ENCODE measurements at regions not wholly inside any gene's neighbourhood (a gene's known extent, or its start where the extent isn't known, plus 50 kb on each side); places are given as distances from the start of the nearest gene placed in this dataset.
"Not testable (repeated sequence)": the region's sequence is repeated elsewhere in the genome, so short reads cannot be mapped to it uniquely, and the experiment has no call there.

DNA sequence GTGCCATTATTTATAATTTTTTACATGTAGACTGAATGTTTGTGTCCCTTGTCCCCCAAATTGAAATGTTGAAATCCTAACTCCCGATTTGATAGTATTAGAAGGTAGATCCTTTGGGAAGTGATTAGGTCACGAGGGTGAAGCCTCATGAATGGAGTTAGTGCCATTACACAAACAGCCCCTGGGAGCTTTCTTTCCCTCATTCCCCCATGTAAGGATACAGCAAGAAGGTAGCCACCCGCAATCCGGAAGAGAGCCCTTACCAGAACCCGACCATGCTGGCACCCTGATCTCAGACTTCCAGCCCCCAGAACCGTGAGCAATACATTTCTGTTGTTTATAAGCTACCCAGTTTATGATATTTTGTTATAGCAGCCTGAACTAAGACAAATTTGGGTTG, 143.2 kb downstream of the NPIPB5 start:
- H3K4me3 ChIP-seq (ENCODE audit: low read depth, low read length, poor library complexity, severe bottlenecking): no peak overlapping the region
- no peak overlapping the region for H3K27ac ChIP-seq (ENCODE audit: low read depth, low read length, poor library complexity, severe bottlenecking)
- CTCF ChIA-PET (ENCODE audit: unreplicated experiment): no interaction called here
- intact Hi-C loops (cut with micrococcal nuclease; ENCODE audit: unreplicated experiment): no loop called here
- POLR2A ChIA-PET: interaction anchor here (0.7 kb wide), 1 partner anchor 955 kb away, joined by 5 read pairs; no protein-coding TSS in a partner anchor
- H3K9me3 ChIP-seq (ENCODE audit: low read length): no peaks in the 10 kb centered on the region
- no peak overlapping the region for H3K4me2 ChIP-seq (ENCODE audit: low read length)
- H3K79me2 ChIP-seq (ENCODE audit: insufficient read depth, low read depth, low read length): no peaks in the 10 kb centered on the region
- no peaks in the 10 kb centered on the region for H3K36me3 ChIP-seq (ENCODE audit: insufficient read depth, low read length)
- no TSS peak for BruUV-seq (replicated peaks)
- H3K9me2 ChIP-seq (ENCODE audit: insufficient read depth, low read length): no peaks in the 10 kb centered on the region
- TF ChIP-seq, protein P1, sequence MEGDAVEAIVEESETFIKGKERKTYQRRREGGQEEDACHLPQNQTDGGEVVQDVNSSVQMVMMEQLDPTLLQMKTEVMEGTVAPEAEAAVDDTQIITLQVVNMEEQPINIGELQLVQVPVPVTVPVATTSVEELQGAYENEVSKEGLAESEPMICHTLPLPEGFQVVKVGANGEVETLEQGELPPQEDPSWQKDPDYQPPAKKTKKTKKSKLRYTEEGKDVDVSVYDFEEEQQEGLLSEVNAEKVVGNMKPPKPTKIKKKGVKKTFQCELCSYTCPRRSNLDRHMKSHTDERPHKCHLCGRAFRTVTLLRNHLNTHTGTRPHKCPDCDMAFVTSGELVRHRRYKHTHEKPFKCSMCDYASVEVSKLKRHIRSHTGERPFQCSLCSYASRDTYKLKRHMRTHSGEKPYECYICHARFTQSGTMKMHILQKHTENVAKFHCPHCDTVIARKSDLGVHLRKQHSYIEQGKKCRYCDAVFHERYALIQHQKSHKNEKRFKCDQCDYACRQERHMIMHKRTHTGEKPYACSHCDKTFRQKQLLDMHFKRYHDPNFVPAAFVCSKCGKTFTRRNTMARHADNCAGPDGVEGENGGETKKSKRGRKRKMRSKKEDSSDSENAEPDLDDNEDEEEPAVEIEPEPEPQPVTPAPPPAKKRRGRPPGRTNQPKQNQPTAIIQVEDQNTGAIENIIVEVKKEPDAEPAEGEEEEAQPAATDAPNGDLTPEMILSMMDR (conservative IDR thresholded peaks at IDR 0.05; ENCODE audit: low read length): no peak
- no peak for TF ChIP-seq EZH2phosphoT487 (IDR thresholded peaks at IDR 0.05; ENCODE audit: borderline replicate concordance, low read depth, low read length)
- DNase-seq (ENCODE audit: low spot score): no peak
- no peak overlapping the region for H2AFZ ChIP-seq (ENCODE audit: low read length)
- H3K4me1 ChIP-seq (ENCODE audit: insufficient read depth, low read length, poor library complexity, severe bottlenecking): no peaks in the 10 kb centered on the region
- H4K20me1 ChIP-seq (ENCODE audit: insufficient read depth, low read length): no peaks in the 10 kb centered on the region

DNA sequence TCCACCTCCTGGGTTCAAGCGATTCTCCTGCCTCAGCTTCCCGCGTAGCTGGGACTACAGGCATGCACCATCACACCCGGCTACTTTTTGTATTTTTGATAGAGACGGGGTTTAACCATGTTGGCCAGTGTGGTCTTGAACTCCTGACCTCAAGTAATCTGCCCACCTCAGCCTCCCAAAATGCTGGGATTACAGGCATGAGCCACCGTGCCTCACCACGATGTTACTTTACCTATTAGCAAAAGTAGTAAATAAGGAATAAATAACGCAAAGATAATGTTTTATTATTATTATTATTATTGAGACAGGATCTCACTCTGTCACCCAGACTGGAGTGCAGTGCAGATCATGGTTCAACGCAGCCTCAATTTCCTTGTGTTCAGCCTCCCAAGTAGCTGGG, 145.9 kb downstream of the NPIPB5 start:
- H3K4me2 ChIP-seq (ENCODE audit: low read length); H3K9me3 ChIP-seq (ENCODE audit: low read length); H4K20me1 ChIP-seq (ENCODE audit: insufficient read depth, low read length); POLR2A ChIA-PET; CTCF ChIA-PET (ENCODE audit: unreplicated experiment); H3K4me1 ChIP-seq (ENCODE audit: insufficient read depth, low read length, poor library complexity, severe bottlenecking); intact Hi-C loops (cut with micrococcal nuclease; ENCODE audit: unreplicated experiment); H3K79me2 ChIP-seq (ENCODE audit: insufficient read depth, low read depth, low read length); DNase-seq (ENCODE audit: low spot score); H3K36me3 ChIP-seq (ENCODE audit: insufficient read depth, low read length); H3K27ac ChIP-seq (ENCODE audit: low read depth, low read length, poor library complexity, severe bottlenecking); H3K4me3 ChIP-seq (ENCODE audit: low read depth, low read length, poor library complexity, severe bottlenecking); H3K9me2 ChIP-seq (ENCODE audit: insufficient read depth, low read length); H2AFZ ChIP-seq (ENCODE audit: low read length); BruUV-seq (replicated peaks): not testable (repeated sequence)

DNA sequence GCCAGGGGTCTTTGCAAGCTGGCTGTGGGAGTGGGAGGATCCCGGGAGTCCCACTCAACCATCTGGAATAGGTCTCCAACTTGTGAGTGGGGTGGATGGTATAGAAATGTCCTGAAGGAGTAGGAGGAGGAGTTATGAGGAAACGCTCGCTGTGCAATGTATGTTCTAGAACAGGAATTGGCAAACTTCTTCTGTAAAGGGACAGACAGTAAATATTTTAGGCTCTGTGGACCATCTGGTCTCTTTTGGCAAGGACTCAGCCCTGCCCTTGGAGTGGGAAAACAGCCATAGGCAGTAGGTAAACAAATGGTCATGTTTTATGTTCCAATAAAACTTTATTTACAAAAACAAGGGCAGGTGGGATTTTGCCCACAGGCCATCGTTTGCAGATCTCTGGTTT, 149.2 kb downstream of the NPIPB5 start:
- no peaks in the 10 kb centered on the region for H3K36me3 ChIP-seq (ENCODE audit: insufficient read depth, low read length)
- H3K79me2 ChIP-seq (ENCODE audit: insufficient read depth, low read depth, low read length): no peaks in the 10 kb centered on the region
- intact Hi-C loops (cut with micrococcal nuclease; ENCODE audit: unreplicated experiment): no loop called here
- H3K27ac ChIP-seq (ENCODE audit: low read depth, low read length, poor library complexity, severe bottlenecking): no peak overlapping the region
- no peaks in the 10 kb centered on the region for H4K20me1 ChIP-seq (ENCODE audit: insufficient read depth, low read length)
- H2AFZ ChIP-seq (ENCODE audit: low read length): no peak overlapping the region
- H3K4me1 ChIP-seq (ENCODE audit: insufficient read depth, low read length, poor library complexity, severe bottlenecking): peaks cover 9% of the 10 kb centered on the region
- POLR2A ChIA-PET: no interaction called here
- BruUV-seq (replicated peaks): no TSS peak
- TF ChIP-seq, protein P1 (conservative IDR thresholded peaks at IDR 0.05; ENCODE audit: low read length): no peak
- no peak for TF ChIP-seq EZH2phosphoT487 (IDR thresholded peaks at IDR 0.05; ENCODE audit: borderline replicate concordance, low read depth, low read length)
- no peak overlapping the region for H3K4me2 ChIP-seq (ENCODE audit: low read length)
- no peaks in the 10 kb centered on the region for H3K9me3 ChIP-seq (ENCODE audit: low read length)
- no peaks in the 10 kb centered on the region for H3K9me2 ChIP-seq (ENCODE audit: insufficient read depth, low read length)
- no peak overlapping the region for H3K4me3 ChIP-seq (ENCODE audit: low read depth, low read length, poor library complexity, severe bottlenecking)
- no peak for DNase-seq (ENCODE audit: low spot score)
- CTCF ChIA-PET (ENCODE audit: unreplicated experiment): no interaction called here

All from OCI-LY7 (cell line).